ENCODE measurements at regions not wholly inside any gene's neighbourhood (a gene's known extent, or its start where the extent isn't known, plus 50 kb on each side); places are given as distances from the start of the nearest gene placed in this dataset.

DNA sequence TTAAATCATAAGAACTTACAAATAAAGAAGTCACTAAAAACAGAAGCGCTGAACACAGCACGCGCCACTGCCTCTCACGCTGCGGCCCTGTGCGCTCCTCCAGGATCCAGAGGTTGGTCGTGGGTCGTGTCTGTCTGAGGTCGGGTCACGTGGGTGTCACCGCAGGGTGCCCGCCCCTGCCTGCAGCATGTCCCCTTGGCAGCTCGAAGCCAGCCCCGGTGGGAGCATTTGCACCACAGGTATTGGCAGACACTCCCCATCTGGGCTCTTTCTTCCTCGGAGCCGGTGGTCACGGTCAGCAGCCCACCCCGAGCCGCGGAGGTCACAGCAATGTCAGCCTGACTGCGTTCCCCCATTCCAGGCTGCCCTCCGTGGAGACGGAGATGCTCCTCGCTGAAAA lies 88.6 kb downstream of the PDGFA start:
- Histone ChIP-seq H3K27me3 (ENCODE audit: low read depth) (no peaks in the 10 kb centered on the region), H3K4me3 (no peak overlapping the region), H3K9me3 (no peaks in the 10 kb centered on the region), H3K36me3 (replicated peaks) (no peaks in the 10 kb centered on the region), H3K4me1 (no peaks in the 10 kb centered on the region)
- in situ Hi-C loops (cut with MboI; ENCODE audit: low sequenced_read_pairs) = no loop called here
- no peak for DNase-seq (ENCODE audit: low spot score in 2 of 2)

DNA sequence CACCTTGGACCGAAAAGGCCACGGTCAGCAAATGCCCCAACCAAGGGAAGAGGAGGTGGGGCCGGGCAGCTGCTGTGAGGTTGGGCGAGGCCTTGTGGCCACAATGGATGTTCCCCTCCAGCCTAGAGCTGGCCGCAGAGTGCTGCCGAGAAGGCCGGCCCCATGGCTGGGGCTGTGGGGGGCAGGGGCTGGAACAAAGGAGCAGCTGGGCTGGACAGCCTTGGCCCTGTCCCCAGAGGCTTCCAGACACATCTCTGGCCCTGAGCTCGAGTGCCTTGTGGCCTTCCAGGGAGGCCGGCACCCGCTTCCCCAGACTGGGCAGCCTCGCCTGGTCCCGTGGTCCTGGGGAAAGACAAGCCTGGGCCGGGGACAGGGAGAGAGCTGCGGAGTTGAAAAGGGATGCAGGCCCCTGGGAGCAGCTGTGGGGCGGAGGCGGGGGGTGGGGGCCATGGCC lies 88.0 kb downstream of the PDGFA start:
- Histone ChIP-seq H3K4me1 (no peaks in the 10 kb centered on the region), H3K9me3 (no peaks in the 10 kb centered on the region), H3K36me3 (replicated peaks) (no peaks in the 10 kb centered on the region), H3K27me3 (ENCODE audit: low read depth) (no peaks in the 10 kb centered on the region), H3K4me3 (no peak overlapping the region)
- no peak for DNase-seq (ENCODE audit: low spot score in 2 of 2)
- in situ Hi-C loops (cut with MboI; ENCODE audit: low sequenced_read_pairs) = no loop called here

DNA sequence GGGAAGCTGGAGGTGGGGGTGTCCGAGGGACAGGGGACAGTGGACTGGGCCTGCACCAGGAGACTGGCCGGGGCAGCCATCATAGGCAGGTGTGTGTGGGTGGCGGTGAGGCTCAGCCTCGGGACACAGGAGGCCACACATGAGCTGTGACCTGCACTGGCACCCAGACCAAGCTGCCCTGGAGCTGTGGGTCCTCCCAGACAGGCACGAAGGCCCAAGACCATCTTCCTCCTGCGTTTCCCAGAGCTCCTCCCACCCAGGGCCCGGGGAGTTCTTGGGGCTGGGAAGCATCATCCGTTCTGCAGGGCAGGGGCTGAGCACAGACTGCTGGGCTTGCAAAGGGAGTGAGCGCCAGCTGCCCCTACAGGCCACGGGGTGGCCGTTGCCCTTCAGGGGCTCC lies 87.4 kb downstream of the PDGFA start:
- Histone ChIP-seq H3K4me1 (no peaks in the 10 kb centered on the region), H3K36me3 (replicated peaks) (no peaks in the 10 kb centered on the region), H3K4me3 (no peak overlapping the region), H3K9me3 (no peaks in the 10 kb centered on the region), H3K27me3 (ENCODE audit: low read depth) (no peaks in the 10 kb centered on the region)
- in situ Hi-C loops (cut with MboI; ENCODE audit: low sequenced_read_pairs) = no loop called here
- DNase-seq (ENCODE audit: low spot score in 2 of 2) = no peak

DNA sequence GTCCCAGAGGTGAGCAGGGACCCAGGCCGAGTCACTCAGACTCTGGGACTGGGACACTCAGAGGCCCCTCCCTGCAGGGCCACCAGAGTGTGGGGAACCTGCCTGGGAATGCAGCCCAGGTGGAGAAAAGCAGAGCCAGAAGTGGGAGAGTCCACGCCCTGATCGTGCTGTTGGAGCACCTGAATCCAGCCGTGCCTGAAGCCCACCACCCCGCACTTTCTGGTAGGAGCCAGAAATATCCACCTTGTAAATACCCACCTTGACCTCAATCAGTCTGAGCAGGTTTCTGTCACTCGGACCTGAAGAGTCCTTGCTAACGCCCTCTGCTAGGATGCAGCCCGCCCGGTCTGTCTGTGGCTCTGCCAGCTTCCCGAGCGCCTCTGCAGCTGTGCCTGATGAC lies 86.7 kb downstream of the PDGFA start:
- H3K4me1 ChIP-seq = no peaks in the 10 kb centered on the region
- no peaks in the 10 kb centered on the region for H3K27me3 ChIP-seq (ENCODE audit: low read depth)
- H3K9me3 ChIP-seq = no peaks in the 10 kb centered on the region
- in situ Hi-C loops (cut with MboI; ENCODE audit: low sequenced_read_pairs) = no loop called here
- no peak for DNase-seq (ENCODE audit: low spot score in 2 of 2)
- no peaks in the 10 kb centered on the region for H3K36me3 ChIP-seq (replicated peaks)
- H3K4me3 ChIP-seq = no peak overlapping the region

DNA sequence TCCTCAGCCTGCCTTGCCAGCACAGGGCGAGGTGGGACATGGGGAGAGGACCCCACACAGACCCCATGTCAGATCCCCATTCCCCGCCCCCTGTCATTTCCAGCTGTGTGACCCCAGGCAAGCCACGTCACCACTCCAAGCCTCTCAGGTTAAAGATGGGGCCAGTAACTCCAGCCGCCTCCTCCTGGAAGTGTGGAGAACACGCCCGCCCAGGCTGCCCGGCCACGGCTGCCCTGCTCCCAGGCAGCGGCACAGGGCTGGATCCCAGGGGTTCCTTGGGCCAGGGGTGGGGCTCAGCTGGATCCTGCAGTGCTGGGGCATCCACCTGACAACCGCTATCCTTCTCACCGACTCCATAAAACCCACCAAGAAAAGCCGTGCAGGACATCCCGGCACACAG lies 86.1 kb downstream of the PDGFA start:
- in situ Hi-C loops (cut with MboI; ENCODE audit: low sequenced_read_pairs) = no loop called here
- H3K4me1 ChIP-seq = no peaks in the 10 kb centered on the region
- H3K27me3 ChIP-seq (ENCODE audit: low read depth) = no peaks in the 10 kb centered on the region
- DNase-seq (ENCODE audit: low spot score in 2 of 2) = no peak
- H3K36me3 ChIP-seq (replicated peaks) = no peaks in the 10 kb centered on the region
- no peak overlapping the region for H3K4me3 ChIP-seq
- H3K9me3 ChIP-seq = no peaks in the 10 kb centered on the region

DNA sequence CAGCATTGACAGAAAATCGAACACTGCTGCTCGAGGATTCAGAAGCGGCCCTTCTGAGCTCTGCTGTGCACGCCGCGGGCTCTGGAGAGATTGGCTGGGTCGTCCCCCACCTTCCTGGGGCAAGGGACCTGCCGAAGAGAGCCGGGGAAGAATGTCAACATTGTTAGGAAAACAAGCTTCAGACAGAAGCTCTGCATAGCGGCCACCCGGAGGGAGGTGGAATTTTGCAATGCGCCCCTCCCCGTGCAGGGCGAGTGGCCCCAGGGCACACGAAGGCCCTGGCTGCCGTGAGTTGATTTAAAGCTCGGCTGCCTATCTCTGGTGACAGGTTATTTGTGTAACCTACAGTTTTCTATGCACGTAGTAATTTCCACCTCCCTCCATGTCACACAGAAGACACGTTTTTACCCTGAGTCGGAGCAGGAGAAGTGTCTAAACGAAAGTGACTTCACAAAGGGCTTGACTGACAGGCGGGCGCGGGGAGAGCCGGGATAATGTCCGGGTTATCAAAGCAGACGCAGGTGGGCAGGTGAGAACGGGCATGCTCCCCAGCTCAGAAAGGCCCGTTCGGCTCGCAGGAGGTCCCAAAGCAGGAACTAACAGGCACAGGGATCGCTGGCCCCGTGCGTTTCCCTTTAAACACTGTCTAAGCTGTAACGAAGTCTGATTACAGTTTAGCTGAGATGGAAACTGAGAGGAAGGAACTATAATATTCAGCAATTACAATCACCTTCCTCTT lies 84.6 kb downstream of the PDGFA start:
- H3K4me3 ChIP-seq = no peak overlapping the region
- DNase-seq (ENCODE audit: low spot score in 2 of 2) = no peak
- no peaks in the 10 kb centered on the region for H3K4me1 ChIP-seq
- no peaks in the 10 kb centered on the region for H3K9me3 ChIP-seq
- in situ Hi-C loops (cut with MboI; ENCODE audit: low sequenced_read_pairs) = no loop called here
- no peaks in the 10 kb centered on the region for H3K27me3 ChIP-seq (ENCODE audit: low read depth)
- H3K36me3 ChIP-seq (replicated peaks) = no peaks in the 10 kb centered on the region

DNA sequence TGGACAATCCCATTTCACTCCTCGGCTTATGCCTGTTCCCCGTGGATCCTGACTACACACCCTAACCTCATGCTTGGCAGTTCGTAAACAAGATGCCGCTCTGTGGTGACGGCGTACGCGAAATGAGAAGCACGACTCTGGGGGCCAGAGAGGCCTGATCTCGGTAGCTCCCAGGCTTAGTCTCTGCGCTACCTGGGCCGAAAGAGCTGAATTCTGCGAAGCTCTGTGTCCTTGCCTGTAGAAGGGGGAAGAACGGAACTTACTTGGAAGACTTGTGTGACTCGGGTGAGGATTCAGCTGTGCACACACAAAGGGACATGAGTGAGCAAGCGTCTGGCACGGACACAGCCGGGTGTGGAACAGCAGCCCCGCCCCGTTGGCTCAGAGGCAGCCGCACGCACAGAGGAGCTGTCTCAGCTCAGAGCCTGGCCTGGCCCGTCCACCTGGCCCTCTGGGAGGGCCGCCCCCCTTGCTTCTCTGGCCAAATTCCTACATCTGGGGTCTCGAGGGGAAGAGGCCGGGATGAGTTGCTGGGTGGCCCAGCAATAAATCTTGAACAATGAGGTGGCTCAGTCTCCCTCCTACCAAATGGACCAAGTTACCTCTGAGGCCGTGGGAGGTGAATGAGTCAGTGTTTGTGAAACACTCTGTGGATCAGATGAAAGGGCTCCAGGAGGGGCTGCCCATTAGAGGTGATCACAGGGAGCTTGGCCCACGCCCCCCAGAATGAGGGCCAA lies 83.8 kb downstream of the PDGFA start:
- Histone ChIP-seq H3K36me3 (replicated peaks) (no peaks in the 10 kb centered on the region), H3K9me3 (no peaks in the 10 kb centered on the region), H3K4me1 (no peaks in the 10 kb centered on the region), H3K4me3 (no peak overlapping the region), H3K27me3 (ENCODE audit: low read depth) (no peaks in the 10 kb centered on the region)
- in situ Hi-C loops (cut with MboI; ENCODE audit: low sequenced_read_pairs) = no loop called here
- no peak for DNase-seq (ENCODE audit: low spot score in 2 of 2)

DNA sequence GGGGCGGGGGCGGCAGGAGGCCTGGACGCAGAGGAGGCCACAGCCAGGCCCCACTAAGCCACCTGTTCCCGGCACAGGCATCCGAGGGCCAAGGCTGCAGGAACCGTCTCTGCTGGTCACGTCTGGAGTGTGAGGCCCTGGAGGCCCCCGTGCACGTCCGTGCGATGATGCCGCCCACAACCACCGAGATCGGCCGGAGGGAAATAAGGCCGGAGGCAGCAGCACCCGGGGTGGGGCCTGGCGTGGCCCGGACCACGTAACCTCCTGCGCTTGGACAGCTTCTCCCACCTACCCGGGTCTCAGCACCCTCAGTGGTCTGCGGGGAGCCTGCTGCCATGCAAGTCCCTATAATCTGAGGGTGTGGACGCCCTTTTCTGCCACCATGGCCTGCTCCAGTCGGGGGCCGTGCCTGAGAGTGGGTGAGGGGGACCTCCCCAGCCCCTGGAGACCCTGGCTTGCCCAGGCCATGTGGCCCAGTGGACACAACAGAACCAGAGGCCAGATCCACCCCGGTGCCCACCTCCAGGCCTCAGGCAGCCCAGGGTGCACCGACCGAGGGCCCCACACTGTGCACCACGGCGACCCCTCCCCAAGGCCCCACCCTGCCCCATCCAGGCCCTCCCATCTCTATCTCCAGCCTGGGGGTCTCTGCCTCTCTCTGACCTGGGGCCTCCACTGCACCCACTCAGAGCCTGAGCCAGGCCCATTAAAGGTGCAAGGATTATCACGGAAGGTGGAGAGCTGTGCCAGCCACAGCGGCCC lies 83.1 kb downstream of the PDGFA start:
- DNase-seq (ENCODE audit: low spot score in 2 of 2) = no peak
- Histone ChIP-seq H3K27me3 (ENCODE audit: low read depth) (no peaks in the 10 kb centered on the region), H3K4me1 (no peaks in the 10 kb centered on the region), H3K4me3 (no peak overlapping the region), H3K36me3 (replicated peaks) (no peaks in the 10 kb centered on the region), H3K9me3 (no peaks in the 10 kb centered on the region)
- in situ Hi-C loops (cut with MboI; ENCODE audit: low sequenced_read_pairs) = no loop called here

DNA sequence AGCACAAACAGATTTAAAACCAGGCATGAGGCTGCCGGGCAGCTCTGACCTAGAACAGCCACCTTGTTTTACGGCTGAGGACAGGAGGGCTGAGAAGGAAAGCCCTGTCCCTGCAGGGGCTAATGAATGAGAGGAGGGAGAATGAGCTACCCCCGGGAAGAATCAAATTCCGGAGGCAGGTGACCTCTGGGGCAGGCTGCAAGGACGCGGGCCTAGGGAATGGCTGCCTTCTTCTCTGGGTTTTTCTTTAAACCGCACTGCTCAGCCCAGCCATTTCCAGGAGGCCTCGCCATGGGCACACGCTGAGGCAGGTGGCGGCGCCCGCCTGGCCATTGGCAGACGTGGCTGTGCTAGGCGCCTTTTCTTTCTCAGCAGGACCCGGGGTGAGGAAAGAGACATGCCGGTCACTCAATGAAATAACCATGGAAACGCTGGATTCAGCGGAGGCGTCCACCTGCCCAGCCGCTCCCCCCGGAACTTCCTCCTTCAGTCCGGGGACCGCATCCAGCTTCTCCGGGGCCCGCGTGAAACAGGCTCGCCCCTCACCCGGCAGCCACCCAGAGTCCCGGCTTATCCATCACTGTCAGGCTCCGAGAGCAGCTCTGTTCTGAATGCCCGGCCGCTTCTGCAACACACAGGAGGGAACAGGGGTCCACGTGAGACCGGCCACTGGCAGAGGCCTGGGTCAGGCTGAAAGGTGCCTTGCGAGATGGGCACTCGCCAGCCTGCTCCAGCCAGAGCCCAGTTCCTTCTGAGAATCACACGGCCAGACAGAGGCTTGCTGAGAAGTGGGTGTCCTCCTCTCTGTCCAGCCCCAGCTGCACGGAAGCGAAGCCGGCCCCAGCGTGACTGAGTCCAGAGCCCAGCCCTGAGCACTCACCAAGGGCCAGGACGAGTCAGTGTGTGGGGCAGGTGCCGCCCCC lies 82.1 kb downstream of the PDGFA start:
- no peaks in the 10 kb centered on the region for H3K27me3 ChIP-seq (ENCODE audit: low read depth)
- no peak overlapping the region for H3K4me3 ChIP-seq
- in situ Hi-C loops (cut with MboI; ENCODE audit: low sequenced_read_pairs) = no loop called here
- no peaks in the 10 kb centered on the region for H3K9me3 ChIP-seq
- no peaks in the 10 kb centered on the region for H3K36me3 ChIP-seq (replicated peaks)
- no peaks in the 10 kb centered on the region for H3K4me1 ChIP-seq
- no peak for DNase-seq (ENCODE audit: low spot score in 2 of 2)

DNA sequence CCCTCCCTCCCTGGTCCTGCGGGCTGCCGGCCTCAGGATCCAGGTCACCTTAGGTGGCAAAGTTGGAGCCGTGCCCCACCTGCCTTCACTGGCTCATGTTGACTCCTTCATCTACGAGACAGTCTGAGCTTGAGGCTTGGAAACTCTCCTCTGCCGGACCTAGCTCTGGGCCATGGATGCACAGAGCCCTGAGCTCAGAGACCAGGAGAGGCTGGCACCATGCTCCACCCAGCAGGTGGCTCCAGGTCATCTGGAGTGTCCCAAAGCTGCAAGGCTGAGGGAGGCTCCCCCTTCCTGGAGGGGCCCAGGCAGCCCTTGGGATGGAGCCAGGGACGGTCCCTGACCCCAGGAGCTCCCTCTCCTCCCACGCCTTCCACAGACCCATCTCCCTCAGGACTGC lies 81.3 kb downstream of the PDGFA start:
- Histone ChIP-seq H3K4me3 (no peak overlapping the region), H3K36me3 (replicated peaks) (no peaks in the 10 kb centered on the region), H3K4me1 (no peaks in the 10 kb centered on the region), H3K9me3 (no peaks in the 10 kb centered on the region), H3K27me3 (ENCODE audit: low read depth) (no peaks in the 10 kb centered on the region)
- in situ Hi-C loops (cut with MboI; ENCODE audit: low sequenced_read_pairs) = no loop called here
- DNase-seq (ENCODE audit: low spot score in 2 of 2) = no peak

DNA sequence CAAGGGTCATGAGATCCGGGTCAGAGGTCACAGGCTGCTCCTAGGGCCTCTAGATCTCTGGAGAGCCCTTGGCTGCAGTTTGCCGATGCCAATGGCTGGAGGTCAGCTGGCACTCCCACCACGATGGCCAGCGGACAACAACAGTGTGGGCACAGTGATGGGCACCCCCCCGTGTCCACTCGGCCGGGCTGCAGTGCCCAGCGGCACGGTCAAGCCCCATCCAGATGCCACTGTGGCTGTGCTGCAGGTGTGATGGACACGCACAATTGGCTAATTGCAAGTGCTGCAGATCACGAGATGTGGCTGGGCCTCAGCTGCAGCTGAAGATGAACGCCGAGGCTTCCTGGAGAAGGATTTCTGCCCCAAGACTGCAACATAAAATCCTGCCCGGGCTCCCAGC lies 80.7 kb downstream of the PDGFA start:
- H3K4me1 ChIP-seq = no peaks in the 10 kb centered on the region
- no peaks in the 10 kb centered on the region for H3K9me3 ChIP-seq
- H3K27me3 ChIP-seq (ENCODE audit: low read depth) = no peaks in the 10 kb centered on the region
- in situ Hi-C loops (cut with MboI; ENCODE audit: low sequenced_read_pairs) = no loop called here
- DNase-seq (ENCODE audit: low spot score in 2 of 2) = no peak
- H3K36me3 ChIP-seq (replicated peaks) = no peaks in the 10 kb centered on the region
- H3K4me3 ChIP-seq = no peak overlapping the region

DNA sequence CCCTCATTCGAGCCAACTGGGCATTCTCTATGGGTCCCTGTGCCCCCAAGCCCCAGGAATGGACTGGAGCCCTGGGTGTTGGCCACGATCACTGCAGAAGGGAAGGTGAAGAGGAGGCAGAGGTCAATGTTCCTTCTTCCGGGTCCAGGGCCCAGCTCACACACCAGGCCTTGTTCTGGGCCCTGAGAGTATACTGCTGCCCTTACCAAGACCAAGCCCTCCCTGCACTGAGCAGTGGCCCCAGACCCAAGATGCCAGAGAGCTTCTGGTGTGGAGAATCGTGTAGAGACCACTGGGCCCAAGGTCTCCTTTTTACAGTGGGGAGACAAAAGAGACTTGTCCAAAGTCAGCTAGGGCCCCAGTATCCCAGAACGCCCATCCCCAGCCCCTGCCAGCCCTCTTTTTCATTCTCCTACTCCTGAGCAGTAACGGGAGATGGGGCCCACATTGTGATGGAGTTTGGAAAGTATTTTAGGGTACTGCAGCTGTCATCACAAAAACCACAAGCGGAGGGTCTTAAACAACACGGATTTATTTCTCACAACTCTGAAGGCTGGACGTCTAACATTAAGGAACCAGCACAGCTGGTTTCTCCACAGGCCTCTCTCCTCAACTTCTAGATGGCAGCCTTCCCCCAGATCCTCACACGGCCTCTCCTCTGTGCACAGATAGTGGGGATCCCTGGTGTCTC lies 79.4 kb downstream of the PDGFA start:
- DNase-seq (ENCODE audit: low spot score in 2 of 2) = no peak

More for the DNA sequence above, 79.4 kb downstream of the PDGFA start:
- Histone ChIP-seq H3K9me3 (no peaks in the 10 kb centered on the region), H3K36me3 (replicated peaks) (no peaks in the 10 kb centered on the region), H3K27me3 (ENCODE audit: low read depth) (no peaks in the 10 kb centered on the region), H3K4me1 (no peaks in the 10 kb centered on the region), H3K4me3 (no peak overlapping the region)
- in situ Hi-C loops (cut with MboI; ENCODE audit: low sequenced_read_pairs) = no loop called here

Measured in HAP-1 (cell line).